ENCODE measurements at regions not wholly inside any gene's neighbourhood (a gene's known extent, or its start where the extent isn't known, plus 50 kb on each side); places are given as distances from the start of the nearest gene placed in this dataset.

- Histone ChIP-seq H3K36me3 (ENCODE audit: control insufficient read depth, insufficient read depth, low read length) (no peaks in the 10 kb centered on the region), H2AFZ (ENCODE audit: low read length) (no peak overlapping the region), H3K4me1 (ENCODE audit: control insufficient read depth, extremely low read depth, insufficient read depth, low read length) (no peaks in the 10 kb centered on the region), H3K9me3 (ENCODE audit: control insufficient read depth, insufficient read depth, low read depth, low read length) (no peaks in the 10 kb centered on the region), H3K79me2 (ENCODE audit: control insufficient read depth, insufficient read depth, low read length) (no peaks in the 10 kb centered on the region), H3K4me2 (ENCODE audit: extremely low read depth, insufficient read depth, low read length) (no peak overlapping the region), H3K9ac (ENCODE audit: insufficient read depth, low read length) (no peak overlapping the region), H4K20me1 (ENCODE audit: control insufficient read depth, extremely low read depth, insufficient read depth, low read length) (no peaks in the 10 kb centered on the region), H3K4me3 (replicated peaks in 1 of 4; ENCODE audit: control extremely low read depth in 1 of 4, insufficient read depth in 1 of 4, low read depth in 3 of 4, low read length in 4 of 4) (no peak overlapping the region), H3K27me3 (ENCODE audit: control insufficient read depth, insufficient read depth, low read length) (no peaks in the 10 kb centered on the region), H3K27ac (ENCODE audit: insufficient read depth, low read length) (no peak overlapping the region)
- no peak for TF ChIP-seq EZH2 (IDR thresholded peaks at IDR 0.05; ENCODE audit: low read length, missing control alignments)
- TF ChIP-seq CTCF (conservative IDR thresholded peaks at IDR 0.05 in 1 of 2, IDR thresholded peaks at IDR 0.05 in 1 of 2; ENCODE audit: low read depth in 1 of 2, low read length in 2 of 2): no peak
- DNase-seq (ENCODE audit: low read depth in 2 of 2): no peak
Observed at GRCh38 chr5:124192716-124193115, 553.7 kb downstream of the ZNF608 start.

GRCh38 chr5:124185716-124186115, 560.7 kb downstream of the ZNF608 start:
- Histone ChIP-seq H3K27me3 (ENCODE audit: control insufficient read depth, insufficient read depth, low read length) (no peaks in the 10 kb centered on the region), H4K20me1 (ENCODE audit: control insufficient read depth, extremely low read depth, insufficient read depth, low read length) (no peaks in the 10 kb centered on the region), H3K9ac (ENCODE audit: insufficient read depth, low read length) (no peak overlapping the region), H3K9me3 (ENCODE audit: control insufficient read depth, insufficient read depth, low read depth, low read length) (no peaks in the 10 kb centered on the region), H3K27ac (ENCODE audit: insufficient read depth, low read length) (no peak overlapping the region), H3K79me2 (ENCODE audit: control insufficient read depth, insufficient read depth, low read length) (no peaks in the 10 kb centered on the region), H3K4me1 (ENCODE audit: control insufficient read depth, extremely low read depth, insufficient read depth, low read length) (no peaks in the 10 kb centered on the region), H3K4me3 (replicated peaks in 1 of 4; ENCODE audit: control extremely low read depth in 1 of 4, insufficient read depth in 1 of 4, low read depth in 3 of 4, low read length in 4 of 4) (no peak overlapping the region), H2AFZ (ENCODE audit: low read length) (no peak overlapping the region), H3K36me3 (ENCODE audit: control insufficient read depth, insufficient read depth, low read length) (no peaks in the 10 kb centered on the region), H3K4me2 (ENCODE audit: extremely low read depth, insufficient read depth, low read length) (no peak overlapping the region)
- DNase-seq (ENCODE audit: low read depth in 2 of 2): no peak
- no peak for TF ChIP-seq CTCF (conservative IDR thresholded peaks at IDR 0.05 in 1 of 2, IDR thresholded peaks at IDR 0.05 in 1 of 2; ENCODE audit: low read depth in 1 of 2, low read length in 2 of 2)
- TF ChIP-seq EZH2 (IDR thresholded peaks at IDR 0.05; ENCODE audit: low read length, missing control alignments): no peak

- Histone ChIP-seq H4K20me1 (ENCODE audit: control insufficient read depth, extremely low read depth, insufficient read depth, low read length) (no peaks in the 10 kb centered on the region), H3K4me1 (ENCODE audit: control insufficient read depth, extremely low read depth, insufficient read depth, low read length) (no peaks in the 10 kb centered on the region), H3K4me2 (ENCODE audit: extremely low read depth, insufficient read depth, low read length) (no peak overlapping the region), H3K27ac (ENCODE audit: insufficient read depth, low read length) (no peak overlapping the region), H3K9ac (ENCODE audit: insufficient read depth, low read length) (no peak overlapping the region), H2AFZ (ENCODE audit: low read length) (no peak overlapping the region), H3K27me3 (ENCODE audit: control insufficient read depth, insufficient read depth, low read length) (no peaks in the 10 kb centered on the region), H3K9me3 (ENCODE audit: control insufficient read depth, insufficient read depth, low read depth, low read length) (no peaks in the 10 kb centered on the region), H3K79me2 (ENCODE audit: control insufficient read depth, insufficient read depth, low read length) (no peaks in the 10 kb centered on the region), H3K4me3 (replicated peaks in 1 of 4; ENCODE audit: control extremely low read depth in 1 of 4, insufficient read depth in 1 of 4, low read depth in 3 of 4, low read length in 4 of 4) (no peak overlapping the region), H3K36me3 (ENCODE audit: control insufficient read depth, insufficient read depth, low read length) (no peaks in the 10 kb centered on the region)
- no peak for DNase-seq (ENCODE audit: low read depth in 2 of 2)
- TF ChIP-seq CTCF (conservative IDR thresholded peaks at IDR 0.05 in 1 of 2, IDR thresholded peaks at IDR 0.05 in 1 of 2; ENCODE audit: low read depth in 1 of 2, low read length in 2 of 2) (no peak), EZH2 (IDR thresholded peaks at IDR 0.05; ENCODE audit: low read length, missing control alignments) (no peak)
Observed at GRCh38 chr5:124182133-124182532, 564.3 kb downstream of the ZNF608 start.

All from fibroblast of lung (primary cell).